ENCODE measurements at regions not wholly inside any gene's neighbourhood (a gene's known extent, or its start where the extent isn't known, plus 50 kb on each side); places are given as distances from the start of the nearest gene placed in this dataset.

DNA sequence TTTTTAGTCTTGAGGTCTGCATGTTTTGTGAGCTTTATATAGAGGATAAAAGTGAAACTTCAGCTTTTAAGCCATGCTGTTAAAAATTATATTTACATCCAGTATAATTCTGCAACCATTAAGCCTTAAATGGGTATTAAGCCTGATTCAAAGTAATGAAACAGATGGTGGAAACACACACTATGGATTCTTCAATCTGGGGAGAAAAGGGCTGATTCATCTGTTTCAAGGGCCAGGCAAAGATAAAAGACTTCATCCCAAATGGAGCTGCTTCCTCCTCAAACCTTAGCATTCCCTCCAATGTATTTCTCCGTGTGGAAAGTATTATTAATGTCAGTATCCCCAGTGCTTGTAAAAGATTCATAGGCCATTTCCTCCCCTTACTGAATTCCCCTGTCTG lies 367.4 kb upstream of the ZFHX3 start:
- no peak for TF ChIP-seq EZH2 (IDR thresholded peaks at IDR 0.05; ENCODE audit: low read length, missing control alignments)
- TF ChIP-seq, protein P1, sequence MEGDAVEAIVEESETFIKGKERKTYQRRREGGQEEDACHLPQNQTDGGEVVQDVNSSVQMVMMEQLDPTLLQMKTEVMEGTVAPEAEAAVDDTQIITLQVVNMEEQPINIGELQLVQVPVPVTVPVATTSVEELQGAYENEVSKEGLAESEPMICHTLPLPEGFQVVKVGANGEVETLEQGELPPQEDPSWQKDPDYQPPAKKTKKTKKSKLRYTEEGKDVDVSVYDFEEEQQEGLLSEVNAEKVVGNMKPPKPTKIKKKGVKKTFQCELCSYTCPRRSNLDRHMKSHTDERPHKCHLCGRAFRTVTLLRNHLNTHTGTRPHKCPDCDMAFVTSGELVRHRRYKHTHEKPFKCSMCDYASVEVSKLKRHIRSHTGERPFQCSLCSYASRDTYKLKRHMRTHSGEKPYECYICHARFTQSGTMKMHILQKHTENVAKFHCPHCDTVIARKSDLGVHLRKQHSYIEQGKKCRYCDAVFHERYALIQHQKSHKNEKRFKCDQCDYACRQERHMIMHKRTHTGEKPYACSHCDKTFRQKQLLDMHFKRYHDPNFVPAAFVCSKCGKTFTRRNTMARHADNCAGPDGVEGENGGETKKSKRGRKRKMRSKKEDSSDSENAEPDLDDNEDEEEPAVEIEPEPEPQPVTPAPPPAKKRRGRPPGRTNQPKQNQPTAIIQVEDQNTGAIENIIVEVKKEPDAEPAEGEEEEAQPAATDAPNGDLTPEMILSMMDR (conservative IDR thresholded peaks at IDR 0.05 in 1 of 2, IDR thresholded peaks at IDR 0.05 in 1 of 2; ENCODE audit: low read depth in 1 of 2, low read length in 2 of 2): no peak

All from fibroblast of lung (primary cell).